GM06990 (cell line): ENCODE measurements at regions not wholly inside any gene's neighbourhood (a gene's known extent, or its start where the extent isn't known, plus 50 kb on each side); places are given as distances from the start of the nearest gene placed in this dataset.

ENCODE experiments used
- DNase-seq: peaks from one replicate; pipeline ENCODE4 v3.0.0-alpha.2; 2011; ENCODE audit not compliant: insufficient read length; ENCODE audit errors: extremely low read depth
- H3K27me3 ChIP-seq: replicated peaks from 2 replicates; pipeline ENCODE4 v1.6.0; 2011; ENCODE audit warnings: low read length; ENCODE audit not compliant: control insufficient read depth, insufficient read depth
- H3K36me3 ChIP-seq: 2 replicates; pipeline ENCODE4 v1.5.1; 2011; ENCODE audit warnings: low read length; ENCODE audit not compliant: control insufficient read depth, insufficient read depth
- H3K4me3 ChIP-seq: replicated peaks from 2 replicates; pipeline ENCODE4 v1.5.1; 2011; ENCODE audit warnings: low read depth, mild to moderate bottlenecking, control low read depth, low read length
- TF ChIP-seq, protein P1 (sequence below): IDR thresholded peaks from 2 replicates; pipeline ENCODE4 v1.5.1; 2011; ENCODE audit warnings: low read length, control low read depth, mild to moderate bottlenecking, inconsistent platforms; ENCODE audit not compliant: insufficient read depth, poor library complexity, severe bottlenecking

DNA sequence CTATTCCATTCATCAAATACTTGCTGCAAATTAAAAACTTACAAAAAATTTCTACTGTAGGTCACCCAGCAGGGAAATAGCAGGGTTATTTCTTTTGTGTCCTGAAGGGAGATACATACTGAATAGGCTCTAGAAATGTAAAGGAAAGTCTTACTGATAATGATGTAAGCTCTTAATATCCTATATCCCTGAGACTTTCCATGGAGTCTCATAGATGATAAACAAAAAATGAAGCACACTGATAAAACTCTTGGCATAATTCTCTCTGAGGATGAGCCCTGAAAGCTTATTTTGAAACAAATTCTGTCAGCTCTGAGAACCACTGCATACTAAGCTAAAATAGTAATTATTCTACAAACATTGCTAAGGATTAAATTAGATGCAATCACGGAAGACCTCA is 819.6 kb upstream of the PTPRD start:
- H3K4me3 ChIP-seq, result no peak overlapping the region
- no peak for DNase-seq
- H3K36me3 ChIP-seq, result no peaks in the 10 kb centered on the region
- TF ChIP-seq, protein P1, sequence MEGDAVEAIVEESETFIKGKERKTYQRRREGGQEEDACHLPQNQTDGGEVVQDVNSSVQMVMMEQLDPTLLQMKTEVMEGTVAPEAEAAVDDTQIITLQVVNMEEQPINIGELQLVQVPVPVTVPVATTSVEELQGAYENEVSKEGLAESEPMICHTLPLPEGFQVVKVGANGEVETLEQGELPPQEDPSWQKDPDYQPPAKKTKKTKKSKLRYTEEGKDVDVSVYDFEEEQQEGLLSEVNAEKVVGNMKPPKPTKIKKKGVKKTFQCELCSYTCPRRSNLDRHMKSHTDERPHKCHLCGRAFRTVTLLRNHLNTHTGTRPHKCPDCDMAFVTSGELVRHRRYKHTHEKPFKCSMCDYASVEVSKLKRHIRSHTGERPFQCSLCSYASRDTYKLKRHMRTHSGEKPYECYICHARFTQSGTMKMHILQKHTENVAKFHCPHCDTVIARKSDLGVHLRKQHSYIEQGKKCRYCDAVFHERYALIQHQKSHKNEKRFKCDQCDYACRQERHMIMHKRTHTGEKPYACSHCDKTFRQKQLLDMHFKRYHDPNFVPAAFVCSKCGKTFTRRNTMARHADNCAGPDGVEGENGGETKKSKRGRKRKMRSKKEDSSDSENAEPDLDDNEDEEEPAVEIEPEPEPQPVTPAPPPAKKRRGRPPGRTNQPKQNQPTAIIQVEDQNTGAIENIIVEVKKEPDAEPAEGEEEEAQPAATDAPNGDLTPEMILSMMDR, result no peak
- no peaks in the 10 kb centered on the region for H3K27me3 ChIP-seq

DNA sequence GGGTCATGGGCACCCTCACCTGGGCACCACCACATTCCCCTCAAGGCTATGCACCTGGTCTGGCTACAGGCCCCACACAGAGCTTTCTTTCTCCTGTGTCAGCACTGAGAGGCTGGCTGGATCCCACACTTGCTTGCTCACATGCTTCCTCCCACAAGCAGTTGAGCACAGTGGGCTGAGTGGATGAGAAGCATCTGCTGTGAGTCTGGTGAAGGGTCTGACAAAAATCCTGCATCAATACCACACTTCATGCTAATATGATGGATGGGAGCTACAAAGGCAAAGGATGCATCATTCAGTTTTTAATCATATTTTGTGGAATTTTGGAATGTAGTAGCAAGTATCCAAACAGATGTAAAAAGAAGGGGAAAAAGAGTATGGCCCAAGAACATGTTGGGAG is 830.8 kb upstream of the PTPRD start:
- no peak for DNase-seq
- H3K27me3 ChIP-seq, result no peaks in the 10 kb centered on the region

DNA sequence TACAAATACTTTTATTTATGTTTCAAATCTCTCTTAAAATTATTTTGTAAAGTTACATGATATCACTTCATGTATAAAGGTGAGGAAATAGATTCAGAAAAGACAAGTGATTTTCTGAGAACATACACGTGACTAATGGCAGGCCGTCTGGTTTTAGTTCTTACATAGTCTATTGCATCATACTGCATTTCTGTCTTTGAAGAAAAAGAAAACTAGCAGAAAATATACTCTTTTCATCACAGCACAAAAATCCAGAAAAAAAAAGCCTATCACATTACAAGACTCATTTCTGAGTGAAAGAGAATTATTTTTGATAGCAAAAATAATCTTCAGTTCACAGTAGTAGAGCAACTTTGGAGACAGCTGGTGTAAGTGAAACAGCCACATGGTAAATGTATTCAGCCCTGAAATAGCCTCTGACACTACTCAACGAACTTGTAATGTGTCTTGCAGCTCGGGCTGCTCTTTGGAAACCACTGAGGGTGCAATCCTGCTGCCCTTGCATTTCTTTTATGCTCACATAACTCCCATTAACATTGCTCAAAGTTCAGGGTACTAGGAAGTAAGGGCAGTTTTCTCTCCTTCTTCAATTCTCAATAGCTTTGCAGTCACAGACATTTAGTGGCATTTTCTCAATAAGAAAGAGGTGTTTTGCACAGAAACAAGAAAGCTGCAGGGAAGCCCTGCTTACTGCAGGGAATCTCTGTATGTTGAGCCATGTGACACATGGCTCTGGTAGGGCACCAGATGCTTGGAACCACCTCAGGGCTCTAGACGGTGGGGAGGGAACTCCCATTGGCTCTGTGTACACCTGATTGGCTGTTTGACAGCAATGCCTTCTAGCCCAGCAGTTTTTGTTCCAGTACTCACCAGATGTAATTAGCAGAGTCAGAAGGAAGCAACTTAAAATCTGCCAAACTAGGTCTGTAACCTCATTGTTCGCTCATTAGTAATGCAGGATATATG is 845.3 kb upstream of the PTPRD start:
- no peaks in the 10 kb centered on the region for H3K27me3 ChIP-seq
- no peak overlapping the region for H3K4me3 ChIP-seq
- TF ChIP-seq, protein P1, result no peak
- no peak for DNase-seq
- H3K36me3 ChIP-seq, result no peaks in the 10 kb centered on the region

More for the DNA sequence above, 830.8 kb upstream of the PTPRD start:
- H3K4me3 ChIP-seq, result no peak overlapping the region
- TF ChIP-seq, protein P1, result no peak
- H3K36me3 ChIP-seq, result no peaks in the 10 kb centered on the region

DNA sequence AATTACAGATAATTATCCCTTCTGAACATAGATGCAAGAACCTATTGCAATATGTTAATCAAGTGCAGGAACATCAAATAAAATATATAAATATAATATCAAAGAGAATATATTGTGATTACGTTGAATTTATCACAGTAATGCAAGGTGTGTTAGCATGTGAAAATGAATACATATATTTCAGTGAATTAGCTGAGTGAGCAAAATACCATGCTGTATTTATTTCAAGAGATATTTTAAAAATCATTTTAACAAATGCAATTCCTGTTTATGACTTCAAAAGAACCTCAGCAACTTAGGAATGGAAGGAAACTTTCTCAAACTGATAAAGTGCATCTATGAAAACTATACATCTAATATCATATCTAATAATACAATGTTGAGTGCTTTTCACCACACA is 856.9 kb upstream of the PTPRD start:
- Histone ChIP-seq H3K36me3 (no peaks in the 10 kb centered on the region), H3K27me3 (no peaks in the 10 kb centered on the region), H3K4me3 (no peak overlapping the region)
- TF ChIP-seq, protein P1, result no peak
- no peak for DNase-seq

DNA sequence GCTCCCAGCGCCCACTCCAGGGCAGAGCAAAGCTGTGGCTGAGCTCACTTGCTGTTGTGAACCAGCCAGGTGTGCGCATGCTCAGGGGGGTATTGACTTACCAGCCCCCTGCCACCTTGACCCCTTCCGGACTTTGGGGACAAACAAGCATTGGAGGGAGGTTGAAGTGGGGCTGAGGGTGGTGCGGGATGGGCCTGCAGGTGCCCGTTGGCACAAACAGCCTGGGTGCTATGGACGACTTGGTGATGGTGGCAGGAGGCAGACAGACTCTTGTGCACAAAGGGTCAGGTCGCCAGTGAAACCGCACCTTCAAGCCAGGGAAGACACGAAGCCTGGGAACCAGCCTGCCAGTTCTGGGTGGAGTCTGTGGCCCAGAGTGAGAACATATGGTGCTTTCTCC is 858.5 kb upstream of the PTPRD start:
- TF ChIP-seq, protein P1, result no peak

DNA sequence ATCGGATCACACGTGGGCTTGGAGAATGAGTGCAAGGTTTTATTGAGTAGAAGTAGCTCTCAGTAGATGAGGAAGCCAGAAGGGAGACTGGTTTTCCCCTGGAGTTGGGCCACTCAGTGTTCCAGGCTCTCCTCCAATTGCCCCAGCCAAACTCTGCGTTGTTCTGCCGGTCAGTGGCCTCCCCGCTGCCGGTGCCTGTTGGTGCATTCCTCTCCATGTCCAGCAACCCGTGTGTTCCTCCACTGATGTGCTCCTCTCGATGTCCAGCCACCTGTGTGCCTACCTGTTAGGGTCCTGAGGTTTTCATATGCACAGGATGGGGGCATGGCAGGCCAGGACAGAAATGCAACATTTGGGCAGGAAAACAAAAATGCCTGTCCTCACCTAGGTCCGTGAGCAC is 888.0 kb upstream of the PTPRD start:
- TF ChIP-seq, protein P1, result no peak
- Histone ChIP-seq H3K36me3 (no peaks in the 10 kb centered on the region), H3K4me3 (no peak overlapping the region), H3K27me3 (no peaks in the 10 kb centered on the region)
- no peak for DNase-seq

More for the DNA sequence above, 858.5 kb upstream of the PTPRD start:
- no peaks in the 10 kb centered on the region for H3K27me3 ChIP-seq
- no peaks in the 10 kb centered on the region for H3K36me3 ChIP-seq
- H3K4me3 ChIP-seq, result no peak overlapping the region
- no peak for DNase-seq
